GM03348 (cell line): ENCODE measurements at regions not wholly inside any gene's neighbourhood (a gene's known extent, or its start where the extent isn't known, plus 50 kb on each side); places are given as distances from the start of the nearest gene placed in this dataset.

Experiments
- DNase-seq: peaks from one replicate; pipeline ENCODE4 v3.0.0; 2012; ENCODE audit warnings: low spot score

DNA sequence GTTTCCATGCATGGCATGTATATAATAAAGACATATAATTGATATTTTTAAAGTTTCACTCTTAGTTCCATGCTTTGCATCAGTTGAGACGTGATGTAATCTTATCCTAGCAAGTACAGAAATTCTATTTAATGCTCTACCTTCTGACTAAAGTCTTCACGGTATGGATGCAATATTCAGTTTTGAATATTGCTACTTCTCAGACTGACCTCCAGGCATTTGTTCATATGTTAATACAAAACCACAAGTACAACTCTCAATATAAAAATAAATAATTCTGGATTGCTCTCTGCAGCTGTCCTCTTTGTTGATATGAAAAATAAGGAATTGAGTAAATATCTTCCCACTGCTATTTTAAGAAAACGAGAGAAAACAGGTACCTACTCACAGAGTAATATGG, 309.8 kb upstream of the HAND2 start:
- no peak for DNase-seq

GRCh38 chr4:173837517-173837916, 307.5 kb upstream of the HAND2 start:
- no peak for DNase-seq

GRCh38 chr4:173835903-173836302, 305.9 kb upstream of the HAND2 start:
- DNase-seq, result peak; percentile 8

DNA sequence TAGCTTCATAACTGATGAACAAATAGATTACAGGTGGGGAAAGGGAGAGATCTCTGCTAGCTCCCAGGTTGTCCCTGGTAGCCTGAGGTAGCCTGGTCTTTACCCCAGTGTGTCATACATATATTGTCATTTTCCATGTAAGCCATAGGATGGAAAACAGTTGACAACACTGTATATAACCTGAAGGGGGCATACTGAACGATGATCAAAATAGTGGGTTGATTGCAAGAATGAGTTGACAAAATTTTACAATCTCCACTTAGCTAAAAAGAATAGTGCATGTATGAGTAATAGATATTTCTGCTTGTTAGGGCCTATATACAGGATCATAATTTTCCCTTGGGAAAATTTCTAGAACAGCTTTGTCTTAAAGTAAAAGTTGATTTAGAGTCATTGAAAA, 304.1 kb upstream of the HAND2 start:
- DNase-seq, result no peak

DNA sequence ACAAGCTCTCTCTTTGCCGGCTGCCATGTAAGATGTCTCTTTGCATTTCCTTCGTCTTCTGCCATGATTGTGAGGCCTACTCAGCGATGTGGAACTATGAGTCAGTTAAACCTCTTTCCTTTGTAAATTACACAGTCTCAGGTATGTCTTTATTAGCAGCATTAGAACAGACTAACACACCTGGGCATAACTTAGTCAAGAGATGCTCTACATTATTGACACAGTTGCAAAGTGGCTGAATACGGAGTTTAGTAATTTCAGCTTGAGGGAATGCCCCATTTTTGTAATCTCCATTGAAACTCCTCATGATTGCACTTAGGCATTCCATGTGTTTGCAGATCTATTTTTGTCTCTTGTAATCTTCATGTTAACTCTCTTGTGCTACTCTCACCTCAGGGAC, 299.5 kb upstream of the HAND2 start:
- DNase-seq, result no peak

- peak; percentile 9 for DNase-seq
These were observed 297.7 kb upstream of the HAND2 start for GRCh38 chr4:173827707-173828106.

DNA sequence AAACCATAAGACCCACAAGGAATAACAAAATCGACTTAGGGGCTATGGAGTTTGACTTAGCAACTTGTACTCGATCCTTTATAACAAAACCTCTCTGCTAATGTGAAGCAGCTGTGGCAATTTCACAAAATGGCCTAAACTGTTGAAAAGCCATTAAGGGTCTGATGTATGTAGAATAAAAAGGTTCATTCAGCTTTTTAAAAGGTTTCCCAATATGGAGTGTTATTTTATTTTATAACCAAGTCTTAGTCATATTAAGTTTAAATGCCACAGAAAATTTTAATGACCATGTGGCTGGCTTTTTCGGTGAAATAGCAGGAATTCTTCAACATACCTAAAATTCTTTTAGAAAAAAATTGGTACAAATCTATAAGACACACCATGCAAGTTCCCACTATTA, 291.8 kb upstream of the HAND2 start:
- DNase-seq, result peak; percentile 13

DNA sequence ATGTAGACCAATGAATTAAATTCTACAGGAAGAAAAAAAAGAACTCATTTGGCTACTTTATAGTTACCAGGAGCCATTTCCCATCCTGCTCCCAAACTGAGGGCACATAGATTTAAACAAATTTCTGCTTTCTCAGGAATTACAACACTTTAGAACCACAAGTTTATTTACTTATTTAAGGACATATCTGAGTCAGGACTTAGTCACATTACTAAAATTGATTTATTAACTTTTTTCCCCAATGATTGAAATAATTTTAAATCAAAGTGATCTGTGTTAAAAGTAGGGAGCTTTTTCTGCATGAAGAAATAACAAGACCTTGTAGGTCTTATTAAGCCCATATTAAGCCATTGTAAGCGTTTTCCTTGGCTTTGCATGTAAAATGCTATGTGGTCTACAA, 291.0 kb upstream of the HAND2 start:
- no peak for DNase-seq

DNA sequence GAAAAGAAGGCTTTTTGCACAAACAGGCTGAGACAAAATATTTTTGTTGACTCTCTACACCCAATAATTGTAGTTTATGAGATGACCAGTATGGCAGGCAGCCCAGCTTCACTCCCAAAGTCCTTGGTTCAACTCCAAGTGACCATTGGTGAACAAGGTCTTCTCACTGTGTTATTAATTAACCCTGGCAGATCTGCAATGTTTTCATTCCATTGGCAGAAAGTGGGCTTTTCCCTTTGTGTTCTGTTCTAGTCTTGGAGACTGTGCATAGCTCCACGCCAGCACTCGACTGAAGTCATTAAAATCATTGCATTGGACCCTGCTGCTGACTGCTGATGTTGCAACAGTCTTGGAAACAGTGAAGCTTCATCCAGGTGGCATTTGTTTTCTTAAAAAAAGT, 277.3 kb upstream of the HAND2 start:
- no peak for DNase-seq

- no peak for DNase-seq
These were observed 275.9 kb upstream of the HAND2 start for GRCh38 chr4:173805884-173806283.

DNA sequence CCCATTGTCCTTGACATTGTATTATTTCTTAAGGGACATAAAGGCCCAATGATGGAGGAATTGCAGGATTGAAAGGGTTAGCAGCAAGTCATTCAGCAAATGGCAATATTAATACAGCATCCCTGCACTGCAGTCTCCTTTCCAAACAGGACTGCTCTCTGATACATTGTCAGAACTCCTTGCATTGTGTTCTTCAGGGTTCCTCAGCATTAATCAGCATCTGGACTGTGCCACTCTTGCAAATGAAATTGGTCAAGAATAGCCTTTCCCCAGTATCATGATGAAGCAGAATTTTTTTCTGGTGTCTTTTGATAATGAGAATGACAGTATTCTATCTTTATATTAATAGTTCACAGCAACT, 272.6 kb upstream of the HAND2 start:
- DNase-seq, result no peak

GRCh38 chr4:173801876-173802661, 272.0 kb upstream of the HAND2 start:
- peak; percentile 44 for DNase-seq

DNA sequence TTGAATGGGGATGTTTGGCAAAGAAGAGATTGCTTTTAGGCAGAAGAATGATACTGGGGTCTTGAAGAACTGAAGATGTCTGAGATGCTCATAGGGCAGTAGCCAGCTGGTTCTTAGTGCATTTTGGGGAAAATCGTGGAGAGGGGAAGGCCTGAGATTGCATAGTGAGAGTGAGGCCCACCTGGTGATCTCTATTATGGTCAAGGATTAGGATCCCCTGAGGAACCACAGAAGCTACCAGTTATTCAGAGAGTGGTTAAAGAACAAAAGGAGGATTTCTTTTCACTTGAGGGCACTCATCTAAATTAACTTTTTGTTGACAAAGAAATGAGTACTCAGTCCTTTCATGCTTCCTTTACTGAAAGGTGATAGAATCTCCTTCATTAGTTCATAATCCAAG, 271.3 kb upstream of the HAND2 start:
- DNase-seq, result no peak

DNA sequence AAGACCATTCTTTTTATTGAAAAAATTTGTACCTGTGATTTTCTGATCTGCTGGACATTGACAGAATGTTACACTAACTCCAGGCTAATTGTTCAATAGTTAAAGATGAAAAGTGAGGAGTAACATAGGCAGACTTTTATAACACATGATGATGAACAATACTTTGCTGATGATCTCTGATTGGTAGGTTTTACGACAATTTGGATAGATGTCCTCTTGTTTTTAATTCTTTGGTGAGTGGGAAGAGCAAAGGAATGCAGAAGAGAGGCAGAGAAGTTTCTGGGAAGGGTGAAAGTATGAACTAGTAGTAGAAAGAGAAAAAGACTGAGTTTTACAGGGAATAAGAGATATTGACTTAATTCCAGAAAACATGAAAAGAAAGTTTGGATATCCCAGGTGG, 267.3 kb upstream of the HAND2 start:
- DNase-seq, result peak; percentile 55

DNA sequence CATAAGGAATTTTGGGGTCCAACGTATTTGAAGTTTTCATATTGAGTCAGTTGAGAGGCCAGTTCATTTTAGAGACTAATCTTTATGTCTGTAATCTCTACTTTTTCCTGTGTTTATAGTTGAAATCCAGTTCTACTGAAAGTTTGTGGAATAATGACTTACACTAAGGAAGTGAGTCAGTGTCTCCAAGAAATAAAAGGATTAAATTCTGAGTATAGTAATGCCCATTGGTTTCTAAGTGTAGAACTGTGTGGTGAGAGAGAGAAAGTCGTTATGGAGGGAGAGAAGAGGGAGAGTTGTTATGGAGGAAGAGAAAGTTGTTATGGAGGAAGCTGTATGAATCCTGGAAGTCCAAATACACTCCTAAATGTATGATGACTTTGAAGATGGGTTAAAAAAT, 264.6 kb upstream of the HAND2 start:
- peak; percentile 18 for DNase-seq

GRCh38 chr4:173793937-173794510, 264.0 kb upstream of the HAND2 start:
- no peak for DNase-seq

DNA sequence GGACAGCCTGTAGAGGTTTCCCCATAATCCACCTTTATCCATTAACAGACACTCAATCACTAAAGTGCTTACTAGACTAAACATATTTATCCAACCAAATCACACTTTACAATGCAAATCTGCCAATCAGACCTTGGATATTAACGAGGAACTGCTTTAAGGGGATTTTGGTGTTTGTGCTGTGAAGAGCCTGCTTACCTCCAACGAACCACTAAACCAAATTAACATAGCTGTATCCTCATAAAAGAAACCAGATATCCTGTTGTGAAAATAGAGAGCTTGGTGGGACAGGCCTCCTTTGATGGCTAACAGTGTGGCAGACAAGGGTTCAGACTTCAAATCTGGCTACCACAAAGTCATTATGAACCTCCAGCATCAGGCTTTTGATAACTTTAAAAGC, 252.6 kb upstream of the HAND2 start:
- no peak for DNase-seq

GRCh38 chr4:173777921-173778320, 247.9 kb upstream of the HAND2 start:
- DNase-seq, result no peak

DNA sequence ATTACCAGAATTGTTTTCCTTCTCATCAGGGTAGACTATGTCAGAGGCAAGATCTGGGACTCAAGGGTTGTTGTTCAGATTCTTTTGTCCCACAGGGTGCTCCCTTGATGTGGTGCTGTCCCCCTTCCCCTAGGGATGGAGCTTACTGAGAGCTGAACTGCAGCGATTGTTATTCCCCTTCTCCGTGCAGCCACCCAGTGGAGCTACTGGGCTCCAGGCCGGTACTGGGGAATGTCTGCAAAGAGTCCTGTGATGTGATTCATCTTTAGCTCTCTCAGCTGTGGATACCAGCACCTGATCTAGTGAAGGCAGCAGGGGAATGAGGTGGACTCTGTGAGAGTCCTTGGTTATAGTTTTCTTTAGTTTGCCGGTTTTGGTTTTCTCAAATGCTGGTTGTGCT, 247.4 kb upstream of the HAND2 start:
- DNase-seq, result no peak

- no peak for DNase-seq
These were observed 239.5 kb upstream of the HAND2 start for GRCh38 chr4:173769568-173769967.

- no peak for DNase-seq
These were observed 237.6 kb upstream of the HAND2 start for GRCh38 chr4:173767650-173768049.

- DNase-seq, result no peak
These were observed 236.2 kb upstream of the HAND2 start for GRCh38 chr4:173766171-173766600.

DNA sequence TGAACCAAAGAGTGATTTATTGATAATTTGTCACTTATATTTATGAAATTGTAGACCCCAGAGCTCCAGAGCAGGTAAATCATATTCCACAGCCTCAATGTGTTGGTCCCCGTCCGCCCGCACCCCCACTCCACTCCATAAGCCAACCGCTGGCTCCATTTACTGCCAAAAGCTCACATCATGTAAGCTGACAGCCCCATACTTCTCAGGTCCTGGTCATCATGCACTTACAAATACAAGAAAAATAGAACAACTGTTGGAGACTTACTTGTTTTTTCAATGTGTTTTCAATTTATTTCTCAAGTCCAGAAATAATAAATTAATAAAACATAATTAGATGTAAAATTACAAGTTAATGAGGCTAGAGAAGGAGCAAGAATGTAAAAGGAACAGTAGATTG, 235.7 kb upstream of the HAND2 start:
- DNase-seq, result no peak

DNA sequence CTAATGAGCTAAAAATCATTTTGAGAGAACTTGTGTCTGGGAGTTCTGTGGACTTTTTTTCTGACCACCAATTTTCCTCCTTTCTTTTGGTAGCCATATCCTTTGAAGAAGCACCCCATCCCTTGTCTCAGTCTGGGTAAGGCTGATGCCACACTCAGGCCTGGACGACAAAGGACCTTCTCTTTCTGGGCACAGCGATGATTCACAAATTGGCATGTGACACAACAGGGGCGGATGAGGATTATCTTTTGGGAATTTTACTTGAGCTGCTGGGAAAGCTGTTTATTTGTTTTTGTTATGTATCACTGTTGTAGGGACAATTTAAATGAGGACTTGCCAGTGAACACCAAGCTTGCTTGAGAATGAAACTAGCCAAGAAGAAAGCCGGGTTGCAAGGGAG, 233.4 kb upstream of the HAND2 start:
- DNase-seq, result no peak
